ENCODE measurements at regions not wholly inside any gene's neighbourhood (a gene's known extent, or its start where the extent isn't known, plus 50 kb on each side); places are given as distances from the start of the nearest gene placed in this dataset.

- no peaks in the 10 kb centered on the region for H3K36me3 Mint-ChIP-seq
- H3K27me3 Mint-ChIP-seq: no peaks in the 10 kb centered on the region
- H3K4me3 Mint-ChIP-seq: no peak overlapping the region
- H3K4me1 Mint-ChIP-seq: no peaks in the 10 kb centered on the region
- H3K9me3 Mint-ChIP-seq: peaks cover 6% of the 10 kb centered on the region
- no peak overlapping the region for H3K27ac Mint-ChIP-seq
- DNase-seq: no peak
Measured at GRCh38 chr4:167290678-167291077, 56.4 kb upstream of the SPOCK3 start.

DNA sequence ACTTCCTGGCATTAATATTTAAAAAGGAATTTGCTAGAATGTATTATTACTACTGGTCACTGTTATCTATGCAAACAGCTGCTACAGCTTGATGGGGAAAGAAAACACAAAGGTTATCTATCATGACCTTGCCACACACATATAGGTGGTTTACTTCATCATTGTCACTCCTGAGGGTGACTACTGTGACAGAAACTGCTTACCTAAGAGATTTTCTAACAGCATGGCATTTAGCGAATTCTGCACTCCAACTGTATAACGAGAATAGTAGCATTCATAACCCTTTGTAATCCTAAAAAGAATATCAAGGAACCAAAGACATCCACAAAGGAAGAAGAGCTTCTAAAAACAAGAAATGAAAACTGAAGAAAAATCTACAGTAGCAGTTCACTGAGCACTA is 74.6 kb upstream of the SPOCK3 start:
- no peaks in the 10 kb centered on the region for H3K27me3 Mint-ChIP-seq
- DNase-seq: no peak
- H3K4me3 Mint-ChIP-seq: no peak overlapping the region
- H3K4me1 Mint-ChIP-seq: no peaks in the 10 kb centered on the region
- no peaks in the 10 kb centered on the region for H3K36me3 Mint-ChIP-seq
- H3K9me3 Mint-ChIP-seq: no peaks in the 10 kb centered on the region
- H3K27ac Mint-ChIP-seq: no peak overlapping the region

GRCh38 chr4:167321299-167321698 is 87.0 kb upstream of the SPOCK3 start:
- H3K27ac Mint-ChIP-seq: no peak overlapping the region
- H3K4me1 Mint-ChIP-seq: no peaks in the 10 kb centered on the region
- DNase-seq: no peak
- no peak overlapping the region for H3K4me3 Mint-ChIP-seq
- no peaks in the 10 kb centered on the region for H3K9me3 Mint-ChIP-seq
- no peaks in the 10 kb centered on the region for H3K36me3 Mint-ChIP-seq
- H3K27me3 Mint-ChIP-seq: no peaks in the 10 kb centered on the region

- no peaks in the 10 kb centered on the region for H3K36me3 Mint-ChIP-seq
- H3K9me3 Mint-ChIP-seq: peaks cover 4% of the 10 kb centered on the region
- no peaks in the 10 kb centered on the region for H3K4me1 Mint-ChIP-seq
Measured at GRCh38 chr4:167339781-167340180, 105.5 kb upstream of the SPOCK3 start.

GRCh38 chr4:167359711-167360110 is 125.4 kb upstream of the SPOCK3 start:
- Mint-ChIP-seq H3K27me3 (no peaks in the 10 kb centered on the region), H3K27ac (no peak overlapping the region), H3K4me1 (no peaks in the 10 kb centered on the region), H3K4me3 (no peak overlapping the region), H3K36me3 (no peaks in the 10 kb centered on the region), H3K9me3 (peaks cover 1% of the 10 kb centered on the region)
- no peak for DNase-seq

More at GRCh38 chr4:167339781-167340180, 105.5 kb upstream of the SPOCK3 start:
- Mint-ChIP-seq H3K27me3 (no peaks in the 10 kb centered on the region), H3K4me3 (no peak overlapping the region), H3K27ac (no peak overlapping the region)
- DNase-seq: no peak

DNA sequence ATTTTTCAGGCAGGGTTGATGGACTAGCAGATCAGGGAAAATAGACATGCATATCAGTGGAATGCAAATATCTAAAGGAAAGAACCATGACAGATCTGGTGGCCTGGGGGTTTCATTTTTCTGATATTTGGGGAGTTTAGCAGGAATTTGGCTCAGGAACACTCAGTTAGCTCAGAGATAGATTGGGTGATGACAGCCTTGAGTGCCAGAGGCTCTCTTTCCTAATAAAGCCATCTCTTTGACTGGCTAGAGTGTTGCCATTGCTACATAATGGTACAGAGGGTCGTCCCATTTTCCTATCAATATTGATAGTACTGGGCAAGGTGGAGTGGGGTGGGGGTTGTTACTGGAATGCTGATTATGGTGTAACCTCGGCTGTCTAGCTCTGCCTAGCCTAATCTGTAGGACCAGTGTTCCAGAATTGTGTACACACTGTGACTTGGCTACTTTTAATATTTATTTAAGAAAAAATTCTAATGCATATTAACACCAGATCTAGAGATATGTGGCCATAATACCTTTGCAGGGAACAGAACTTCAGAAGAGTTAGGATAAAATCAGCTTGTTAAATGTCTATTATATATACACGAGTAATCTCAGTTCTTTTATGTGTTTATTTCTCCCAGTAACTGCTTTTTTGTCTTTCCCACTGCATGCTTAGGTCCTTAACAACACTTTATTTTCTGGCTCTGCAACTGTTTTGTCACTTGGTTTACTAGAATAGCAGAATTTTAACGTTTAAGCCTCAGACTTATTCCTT is 145.0 kb upstream of the SPOCK3 start:
- no peaks in the 10 kb centered on the region for H3K4me1 Mint-ChIP-seq
- no peak overlapping the region for H3K4me3 Mint-ChIP-seq
- H3K36me3 Mint-ChIP-seq: no peaks in the 10 kb centered on the region
- no peaks in the 10 kb centered on the region for H3K27me3 Mint-ChIP-seq
- H3K27ac Mint-ChIP-seq: no peak overlapping the region
- no peak for DNase-seq
- no peaks in the 10 kb centered on the region for H3K9me3 Mint-ChIP-seq

DNA sequence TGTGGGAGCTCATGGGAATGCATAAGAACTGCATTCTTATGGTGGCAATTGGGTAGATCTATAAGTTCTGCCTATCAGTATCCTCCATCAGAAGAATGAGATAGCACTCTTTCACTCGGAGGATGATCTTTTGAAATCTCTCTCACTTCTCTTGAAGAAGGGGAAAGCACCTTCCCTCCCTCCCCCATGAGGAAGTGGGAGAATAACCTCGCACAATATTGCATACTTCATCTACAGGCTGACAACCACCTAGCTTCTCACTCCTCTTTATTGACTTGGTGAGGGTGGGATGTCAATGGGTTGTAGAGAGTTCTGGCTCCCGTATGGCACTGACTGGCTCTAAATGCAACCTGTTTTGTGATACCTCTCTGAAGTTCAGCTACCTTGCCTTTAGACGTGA is 146.7 kb upstream of the SPOCK3 start:
- H3K9me3 Mint-ChIP-seq: no peaks in the 10 kb centered on the region
- no peak overlapping the region for H3K27ac Mint-ChIP-seq
- no peak overlapping the region for H3K4me3 Mint-ChIP-seq
- H3K27me3 Mint-ChIP-seq: no peaks in the 10 kb centered on the region
- no peaks in the 10 kb centered on the region for H3K36me3 Mint-ChIP-seq
- DNase-seq: no peak
- no peaks in the 10 kb centered on the region for H3K4me1 Mint-ChIP-seq

- no peak for DNase-seq
- no peak overlapping the region for H3K27ac Mint-ChIP-seq
- no peak overlapping the region for H3K4me3 Mint-ChIP-seq
- no peaks in the 10 kb centered on the region for H3K4me1 Mint-ChIP-seq
- no peaks in the 10 kb centered on the region for H3K27me3 Mint-ChIP-seq
- H3K36me3 Mint-ChIP-seq: no peaks in the 10 kb centered on the region
- no peaks in the 10 kb centered on the region for H3K9me3 Mint-ChIP-seq
Measured at GRCh38 chr4:167383291-167383690, 149.0 kb upstream of the SPOCK3 start.

- Mint-ChIP-seq H3K9me3 (no peaks in the 10 kb centered on the region), H3K4me3 (no peak overlapping the region), H3K36me3 (no peaks in the 10 kb centered on the region), H3K4me1 (no peaks in the 10 kb centered on the region), H3K27me3 (no peaks in the 10 kb centered on the region), H3K27ac (no peak overlapping the region)
- DNase-seq: no peak
Measured at GRCh38 chr4:167397586-167397985, 163.3 kb upstream of the SPOCK3 start.

GRCh38 chr4:167399201-167399600 is 164.9 kb upstream of the SPOCK3 start:
- Mint-ChIP-seq H3K4me1 (no peaks in the 10 kb centered on the region), H3K36me3 (no peaks in the 10 kb centered on the region), H3K27ac (no peak overlapping the region), H3K27me3 (no peaks in the 10 kb centered on the region), H3K4me3 (no peak overlapping the region), H3K9me3 (no peaks in the 10 kb centered on the region)
- no peak for DNase-seq

DNA sequence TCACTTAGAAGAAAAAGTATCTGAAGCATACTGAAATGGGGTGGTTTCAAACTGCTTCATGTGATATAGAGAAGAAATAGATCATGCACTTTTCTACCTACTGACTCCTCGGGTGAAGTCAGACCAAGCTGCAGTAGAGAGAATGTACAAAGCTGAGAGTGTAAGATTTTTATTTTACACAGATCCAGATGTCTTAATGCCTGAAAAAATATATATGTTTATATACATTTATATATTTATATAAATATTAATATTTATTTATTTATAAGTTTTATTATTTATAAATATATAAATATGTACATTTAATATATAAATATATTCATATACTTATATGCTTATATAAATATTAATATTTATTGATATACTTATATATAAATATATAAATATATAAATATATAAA is 171.9 kb upstream of the SPOCK3 start:
- Mint-ChIP-seq H3K9me3 (no peaks in the 10 kb centered on the region), H3K36me3 (no peaks in the 10 kb centered on the region), H3K27me3 (no peaks in the 10 kb centered on the region), H3K4me3 (no peak overlapping the region), H3K27ac (no peak overlapping the region), H3K4me1 (no peaks in the 10 kb centered on the region)
- no peak for DNase-seq

DNA sequence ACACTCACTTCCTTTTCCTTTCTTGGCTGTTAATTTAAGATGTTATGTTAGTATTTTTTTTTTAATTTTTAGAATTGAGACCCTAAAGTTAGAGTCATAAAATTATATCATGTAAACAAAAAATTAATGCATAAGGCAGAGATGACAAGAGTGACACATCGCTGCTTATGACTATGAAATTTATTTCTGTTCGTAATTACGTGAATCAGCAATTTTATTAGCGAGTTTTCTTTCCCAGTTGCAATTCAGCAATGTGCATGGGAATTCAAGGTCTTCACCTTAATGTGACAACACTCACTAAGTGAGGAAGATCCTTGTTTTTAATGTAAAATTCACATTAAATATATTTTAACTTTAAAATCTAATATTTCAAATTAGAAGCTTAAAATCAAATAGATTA is 181.2 kb upstream of the SPOCK3 start:
- no peaks in the 10 kb centered on the region for H3K4me1 Mint-ChIP-seq
- no peak overlapping the region for H3K4me3 Mint-ChIP-seq
- H3K27me3 Mint-ChIP-seq: no peaks in the 10 kb centered on the region
- no peak overlapping the region for H3K27ac Mint-ChIP-seq
- no peaks in the 10 kb centered on the region for H3K36me3 Mint-ChIP-seq
- no peak for DNase-seq
- no peaks in the 10 kb centered on the region for H3K9me3 Mint-ChIP-seq

- no peak overlapping the region for H3K4me3 Mint-ChIP-seq
- H3K27me3 Mint-ChIP-seq: no peaks in the 10 kb centered on the region
- no peaks in the 10 kb centered on the region for H3K4me1 Mint-ChIP-seq
- no peak for DNase-seq
- H3K36me3 Mint-ChIP-seq: no peaks in the 10 kb centered on the region
- no peak overlapping the region for H3K27ac Mint-ChIP-seq
- H3K9me3 Mint-ChIP-seq: no peaks in the 10 kb centered on the region
Measured at GRCh38 chr4:167419468-167420140, 185.3 kb upstream of the SPOCK3 start.

GRCh38 chr4:167421201-167421600 is 186.9 kb upstream of the SPOCK3 start:
- no peaks in the 10 kb centered on the region for H3K9me3 Mint-ChIP-seq
- no peak for DNase-seq
- no peak overlapping the region for H3K27ac Mint-ChIP-seq
- no peaks in the 10 kb centered on the region for H3K27me3 Mint-ChIP-seq
- H3K4me3 Mint-ChIP-seq: no peak overlapping the region
- no peaks in the 10 kb centered on the region for H3K4me1 Mint-ChIP-seq
- no peaks in the 10 kb centered on the region for H3K36me3 Mint-ChIP-seq

DNA sequence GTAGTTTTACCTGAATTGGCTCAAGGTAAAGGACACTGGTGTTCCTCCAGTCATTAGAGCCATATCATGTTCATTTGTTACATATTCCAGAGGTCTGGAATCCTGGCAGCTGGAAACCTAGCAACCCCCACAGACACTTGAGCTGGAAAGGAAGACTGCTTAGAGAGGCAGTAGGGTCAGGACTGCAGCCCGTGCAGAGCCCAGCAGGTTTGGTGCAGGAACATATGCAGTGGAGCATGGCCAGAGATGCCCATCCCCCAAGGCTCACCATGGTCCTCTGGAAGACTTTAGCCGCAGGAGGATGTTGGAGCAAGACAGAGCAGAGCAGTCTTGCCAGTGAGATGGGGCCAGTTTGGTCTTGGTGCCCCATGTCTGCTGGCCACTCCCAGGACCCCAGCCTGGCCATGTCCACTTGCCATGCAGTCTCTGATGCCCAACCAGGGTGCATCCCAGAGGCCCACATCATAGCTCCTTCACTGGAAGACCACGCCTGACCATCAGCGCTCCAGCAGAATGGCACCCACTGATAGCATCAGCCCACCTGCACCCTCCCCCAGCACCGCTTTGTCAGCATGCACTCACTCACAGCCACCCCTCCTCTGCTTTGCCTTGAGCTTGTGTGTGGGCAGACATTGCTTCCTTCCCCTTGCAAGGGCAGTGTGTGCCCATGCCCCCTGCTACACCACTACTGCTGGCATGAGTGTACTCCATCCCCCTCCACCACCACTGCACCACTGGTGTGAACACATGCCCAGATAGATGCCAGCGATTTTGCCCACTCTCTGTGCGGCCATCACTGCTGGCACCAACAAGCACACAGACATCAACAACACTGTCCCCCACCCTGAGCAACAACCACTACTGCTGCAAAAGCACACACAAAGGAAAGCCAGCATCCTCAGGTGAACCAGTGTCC is 190.3 kb upstream of the SPOCK3 start:
- no peaks in the 10 kb centered on the region for H3K9me3 Mint-ChIP-seq
- no peaks in the 10 kb centered on the region for H3K4me1 Mint-ChIP-seq
- no peaks in the 10 kb centered on the region for H3K36me3 Mint-ChIP-seq

More for the DNA sequence above, 190.3 kb upstream of the SPOCK3 start:
- Mint-ChIP-seq H3K27ac (no peak overlapping the region), H3K27me3 (no peaks in the 10 kb centered on the region), H3K4me3 (no peak overlapping the region)
- no peak for DNase-seq

All from activated naive CD8-positive, alpha-beta T cell treated with anti-CD3 and anti-CD28 coated beads for 36 hours (primary cell).